D721Med (cell line): ENCODE measurements at regions not wholly inside any gene's neighbourhood (a gene's known extent, or its start where the extent isn't known, plus 50 kb on each side); places are given as distances from the start of the nearest gene placed in this dataset.

Experiments used
- DNase-seq: peaks from one replicate; pipeline ENCODE4 v3.0.0; 2011; ENCODE audit warnings: low spot score; ENCODE audit not compliant: insufficient read length
- FAIRE-seq: peaks from 2 replicates; lab custom pipeline; 2011; peaks lifted over from hg19 to GRCh38; lab: Jason Lieb, UNC
- TF ChIP-seq, protein P1 (sequence below): IDR thresholded peaks from 2 replicates; pipeline ENCODE4 v1.5.1; 2012; ENCODE audit warnings: mild to moderate bottlenecking, control low read depth; ENCODE audit not compliant: insufficient read depth; ENCODE audit errors: missing control alignments

DNA sequence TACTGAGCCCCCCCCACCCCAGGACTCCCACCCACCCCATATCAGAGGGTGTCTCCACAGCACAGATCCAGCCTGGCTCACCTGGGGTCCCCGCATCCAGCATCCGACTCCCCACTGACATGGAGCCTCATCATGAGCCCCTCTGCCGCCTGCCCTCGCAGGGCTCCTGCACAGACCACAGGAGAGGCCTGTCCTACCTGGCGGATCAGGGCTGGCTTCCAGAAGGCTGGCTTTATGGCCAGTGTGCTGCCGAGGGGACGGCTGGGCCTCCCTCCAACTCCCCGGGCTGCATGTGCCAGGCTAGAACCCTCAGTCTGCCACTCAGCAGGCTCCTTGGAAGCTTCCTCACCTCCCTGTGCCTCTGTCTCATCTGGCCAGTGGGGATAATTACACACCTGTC, 119.0 kb downstream of the RFLNA start:
- TF ChIP-seq, protein P1, sequence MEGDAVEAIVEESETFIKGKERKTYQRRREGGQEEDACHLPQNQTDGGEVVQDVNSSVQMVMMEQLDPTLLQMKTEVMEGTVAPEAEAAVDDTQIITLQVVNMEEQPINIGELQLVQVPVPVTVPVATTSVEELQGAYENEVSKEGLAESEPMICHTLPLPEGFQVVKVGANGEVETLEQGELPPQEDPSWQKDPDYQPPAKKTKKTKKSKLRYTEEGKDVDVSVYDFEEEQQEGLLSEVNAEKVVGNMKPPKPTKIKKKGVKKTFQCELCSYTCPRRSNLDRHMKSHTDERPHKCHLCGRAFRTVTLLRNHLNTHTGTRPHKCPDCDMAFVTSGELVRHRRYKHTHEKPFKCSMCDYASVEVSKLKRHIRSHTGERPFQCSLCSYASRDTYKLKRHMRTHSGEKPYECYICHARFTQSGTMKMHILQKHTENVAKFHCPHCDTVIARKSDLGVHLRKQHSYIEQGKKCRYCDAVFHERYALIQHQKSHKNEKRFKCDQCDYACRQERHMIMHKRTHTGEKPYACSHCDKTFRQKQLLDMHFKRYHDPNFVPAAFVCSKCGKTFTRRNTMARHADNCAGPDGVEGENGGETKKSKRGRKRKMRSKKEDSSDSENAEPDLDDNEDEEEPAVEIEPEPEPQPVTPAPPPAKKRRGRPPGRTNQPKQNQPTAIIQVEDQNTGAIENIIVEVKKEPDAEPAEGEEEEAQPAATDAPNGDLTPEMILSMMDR, result no peak
- FAIRE-seq, result no peak
- no peak for DNase-seq

DNA sequence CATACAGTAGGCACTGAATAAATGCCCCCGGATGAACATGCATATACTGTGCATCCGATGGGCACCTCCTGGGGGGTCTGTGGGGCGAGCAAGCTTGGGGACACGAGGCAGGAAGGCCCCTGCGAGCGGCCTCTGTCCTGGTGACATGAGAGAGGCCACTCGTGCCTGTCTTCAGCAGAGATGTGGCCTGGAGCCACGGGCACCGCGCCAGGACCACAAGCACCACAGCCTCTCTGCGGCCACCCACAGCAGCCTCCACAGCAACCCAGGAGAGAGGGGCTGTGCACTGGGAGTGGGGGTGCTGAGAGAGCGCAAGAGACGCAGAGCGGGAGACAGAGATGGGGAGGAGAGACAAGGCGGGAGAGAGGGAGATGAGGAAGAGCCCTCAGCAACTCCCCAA, 118.5 kb downstream of the RFLNA start:
- no peak for FAIRE-seq
- TF ChIP-seq, protein P1, result no peak

DNA sequence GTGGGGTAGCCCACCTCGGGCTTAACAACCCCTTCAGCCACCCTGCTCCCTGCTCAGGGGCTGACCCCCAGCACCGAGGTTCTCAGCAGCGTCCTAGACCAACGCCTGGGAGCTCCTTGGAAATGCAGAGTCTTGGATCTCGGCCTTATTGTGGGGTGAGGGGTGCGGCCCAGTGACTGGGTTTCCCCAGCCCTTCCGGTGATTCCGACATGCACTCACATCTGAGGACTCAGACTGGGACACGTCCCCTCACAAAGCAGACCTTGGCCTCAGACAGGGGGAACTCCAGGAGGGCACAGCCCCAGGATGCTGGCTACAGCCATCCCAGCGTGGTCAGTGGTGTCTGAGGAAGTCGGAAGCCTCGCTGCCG, 117.7 kb downstream of the RFLNA start:
- FAIRE-seq, result no peak

More for the DNA sequence above, 118.5 kb downstream of the RFLNA start:
- DNase-seq, result no peak

DNA sequence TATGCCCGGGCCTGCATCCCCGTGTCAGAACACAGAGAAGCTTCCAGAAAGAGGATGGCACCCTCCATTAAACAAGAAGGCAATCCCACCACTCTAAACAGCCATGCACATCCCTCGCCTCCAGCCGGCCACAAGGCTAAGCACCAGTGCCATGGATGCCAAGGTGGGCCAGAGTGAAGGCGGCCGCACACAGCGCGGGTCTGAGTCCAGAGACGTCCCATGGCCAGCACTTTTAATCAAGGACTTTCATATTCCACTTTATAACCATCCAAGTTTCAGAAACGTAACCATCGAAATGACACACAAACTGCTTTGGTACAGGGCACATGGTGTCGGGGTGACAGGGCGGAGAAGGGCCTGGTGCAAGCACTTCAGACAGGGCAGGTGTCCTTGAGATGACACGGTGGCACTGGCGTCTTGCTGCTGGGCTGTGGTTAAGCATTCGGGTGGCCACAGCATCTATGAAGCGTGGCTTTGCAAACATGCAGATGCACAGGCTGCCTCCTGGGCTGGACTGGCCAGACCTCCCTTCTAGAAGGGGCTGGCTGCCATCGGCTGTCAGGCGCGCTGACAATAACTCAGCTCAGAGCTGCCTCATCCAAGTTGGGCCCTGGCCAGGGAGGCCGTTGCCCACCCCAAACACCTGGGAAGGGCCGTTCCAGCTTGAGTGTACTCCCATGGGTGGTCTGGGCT, 117.2 kb downstream of the RFLNA start:
- DNase-seq, result no peak
- TF ChIP-seq, protein P1, result no peak
- no peak for FAIRE-seq

More for the DNA sequence above, 117.7 kb downstream of the RFLNA start:
- TF ChIP-seq, protein P1, result no peak
- DNase-seq, result no peak

DNA sequence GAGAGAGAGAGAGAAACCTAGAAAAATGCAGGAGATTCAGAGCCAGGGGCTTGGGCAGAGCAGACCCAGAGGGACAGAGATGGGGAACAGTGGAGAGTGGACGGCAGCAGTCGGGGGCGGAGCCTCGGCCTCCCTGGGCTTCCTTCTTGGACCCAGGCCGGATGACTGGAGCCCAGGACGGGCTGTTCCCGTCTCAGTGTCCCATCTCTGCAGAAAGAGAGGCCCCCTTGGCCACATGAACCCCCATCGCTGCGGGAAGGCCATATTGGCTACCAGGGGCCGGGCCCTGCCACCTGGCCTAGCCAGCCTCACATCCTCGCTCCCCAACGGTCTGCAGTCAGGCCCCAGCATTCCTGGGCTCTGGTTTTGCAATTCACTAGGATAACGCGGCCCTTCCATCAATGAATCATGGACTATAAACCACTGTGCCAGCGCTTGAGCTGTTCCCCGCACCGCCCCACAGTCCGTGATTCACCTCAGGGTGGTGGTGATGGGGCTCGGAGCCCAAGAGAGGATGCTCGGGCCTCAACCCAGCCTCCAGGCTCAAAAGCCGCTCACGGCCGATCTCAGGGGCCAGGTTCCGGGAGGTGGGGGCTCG, 116.5 kb downstream of the RFLNA start:
- DNase-seq, result no peak
- TF ChIP-seq, protein P1, result no peak
- no peak for FAIRE-seq

DNA sequence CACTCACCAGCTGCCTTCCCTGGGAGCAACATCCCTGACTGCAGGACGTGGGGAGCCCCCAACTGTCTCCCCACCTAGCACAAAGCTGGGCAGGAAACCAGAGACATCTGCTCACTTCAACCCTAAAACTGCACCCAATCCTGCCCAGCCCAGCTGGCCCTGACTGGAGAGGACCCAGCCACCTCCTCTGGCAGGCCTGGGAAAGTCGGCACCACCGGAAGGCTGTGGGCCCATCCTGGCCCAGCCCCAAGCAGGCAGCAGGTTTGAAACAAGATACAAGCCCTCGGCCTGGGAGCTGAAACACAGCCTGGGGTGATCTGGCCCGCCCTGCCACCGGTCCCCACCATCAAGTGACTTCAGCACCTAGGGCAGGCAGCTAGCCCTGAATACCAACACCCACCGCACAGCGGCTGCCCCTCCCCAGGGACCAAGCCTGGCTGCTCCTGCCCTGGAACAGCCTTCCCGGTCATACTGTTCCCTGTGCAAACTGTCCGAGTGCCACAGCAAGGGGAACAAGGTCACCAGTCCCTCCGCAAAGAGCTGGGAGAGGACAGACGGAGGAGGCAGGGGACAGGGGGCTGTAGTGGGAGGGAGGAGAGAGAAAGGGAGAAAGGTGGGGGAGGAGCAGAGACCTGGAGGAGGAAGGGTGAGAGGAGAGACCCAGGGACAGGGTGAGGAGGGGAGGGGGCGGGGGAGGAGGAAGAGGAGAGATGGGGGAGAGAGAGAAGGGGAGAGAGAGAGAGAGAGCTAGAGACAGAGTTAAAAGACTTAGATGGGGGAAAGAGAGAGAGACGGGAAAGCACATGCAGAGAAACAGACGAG, 115.7 kb downstream of the RFLNA start:
- TF ChIP-seq, protein P1, result no peak
- FAIRE-seq, result no peak
- DNase-seq, result no peak
